GM12892 (cell line): ENCODE measurements at regions not wholly inside any gene's neighbourhood (a gene's known extent, or its start where the extent isn't known, plus 50 kb on each side); places are given as distances from the start of the nearest gene placed in this dataset.

Experiments
- POLR2A ChIP-seq: IDR thresholded peaks from 2 replicates; pipeline ENCODE4 v1.6.1; 2011; ENCODE audit warnings: low read depth, low read length, control low read depth
- POLR2AphosphoS5 ChIP-seq: IDR thresholded peaks from 2 replicates; pipeline ENCODE4 v1.6.1; 2011; ENCODE audit warnings: low read depth, low read length, control low read depth
- TAF1 ChIP-seq: IDR thresholded peaks from 2 replicates; pipeline ENCODE4 v1.6.1; 2011; ENCODE audit warnings: low read depth, mild to moderate bottlenecking, control low read depth, low read length, borderline replicate concordance

- TF ChIP-seq TAF1 (no peak), POLR2A (no peak), POLR2AphosphoS5 (no peak)
Observed at GRCh38 chr3:137294839-137295238, 337.1 kb downstream of the IL20RB start.
